Colon (tissue), 2 donors: ENCODE measurements at regions not wholly inside any gene's neighbourhood (a gene's known extent, or its start where the extent isn't known, plus 50 kb on each side); places are given as distances from the start of the nearest gene placed in this dataset.
"Not testable (repeated sequence)": the region's sequence is repeated elsewhere in the genome, so short reads cannot be mapped to it uniquely, and the experiment has no call there.

Experiments used
- FAIRE-seq: peaks from 2 replicates; lab custom pipeline; 2012; peaks lifted over from hg19 to GRCh38; lab: Jason Lieb, UNC
- donor health status: control.
- donor health status: control.

DNA sequence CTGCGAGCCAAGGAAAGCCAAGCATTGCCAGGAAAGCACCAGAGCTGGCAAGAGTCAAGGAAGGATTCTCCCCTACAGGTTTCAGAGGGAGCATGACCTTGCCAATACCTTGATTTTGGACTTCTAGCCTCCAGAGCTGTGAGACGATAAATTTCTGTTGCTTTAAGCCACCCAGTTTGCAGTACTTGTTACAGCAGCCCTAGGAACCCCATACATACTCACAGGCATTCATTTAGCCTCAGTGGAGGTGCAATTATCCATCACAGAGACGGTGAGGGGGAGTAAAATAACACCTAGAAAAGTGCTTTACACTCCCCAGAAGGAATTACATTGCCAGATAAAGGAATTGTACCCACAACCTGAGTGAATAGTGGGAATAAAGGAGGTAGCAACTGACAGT, 167.4 kb upstream of the NFIA start:
- no peak for FAIRE-seq

DNA sequence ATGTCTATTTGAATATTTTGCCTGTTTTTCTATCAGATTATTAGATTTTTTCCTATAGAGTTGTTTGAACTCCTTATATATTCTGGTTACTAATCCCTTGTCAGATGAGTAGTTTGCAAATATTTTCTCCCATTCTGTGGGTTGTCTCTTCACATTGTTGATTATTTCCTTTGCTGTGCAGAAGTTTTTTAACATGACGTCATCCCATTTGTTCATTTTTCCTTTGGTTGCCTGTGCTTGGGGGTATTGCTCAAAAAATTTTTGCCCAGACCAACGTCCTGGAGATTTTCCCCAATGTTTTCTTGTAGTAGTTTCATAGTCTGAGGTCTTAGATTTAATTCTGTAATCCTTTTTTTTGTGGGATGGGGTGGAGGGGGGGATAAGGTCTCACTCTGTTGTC, 168.7 kb upstream of the NFIA start:
- not testable (repeated sequence) for FAIRE-seq

DNA sequence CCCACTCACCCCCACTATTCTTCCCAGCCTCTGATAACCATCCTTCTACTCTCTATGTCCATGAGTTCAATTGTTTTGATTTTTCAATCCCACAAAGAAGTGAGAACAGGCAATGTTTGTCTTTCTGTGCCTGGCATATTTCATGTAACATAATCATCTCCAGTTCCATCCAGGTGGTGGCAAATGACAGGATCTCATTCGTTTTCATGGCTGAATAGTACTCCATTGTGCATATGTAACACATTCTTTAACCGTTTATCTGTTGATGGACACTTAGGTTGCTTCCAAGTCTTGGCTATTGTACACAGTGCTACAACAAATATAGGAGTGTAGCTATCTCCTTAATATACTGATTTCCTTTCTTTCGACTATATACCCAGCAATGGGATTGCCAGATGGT, 169.3 kb upstream of the NFIA start:
- no peak for FAIRE-seq

DNA sequence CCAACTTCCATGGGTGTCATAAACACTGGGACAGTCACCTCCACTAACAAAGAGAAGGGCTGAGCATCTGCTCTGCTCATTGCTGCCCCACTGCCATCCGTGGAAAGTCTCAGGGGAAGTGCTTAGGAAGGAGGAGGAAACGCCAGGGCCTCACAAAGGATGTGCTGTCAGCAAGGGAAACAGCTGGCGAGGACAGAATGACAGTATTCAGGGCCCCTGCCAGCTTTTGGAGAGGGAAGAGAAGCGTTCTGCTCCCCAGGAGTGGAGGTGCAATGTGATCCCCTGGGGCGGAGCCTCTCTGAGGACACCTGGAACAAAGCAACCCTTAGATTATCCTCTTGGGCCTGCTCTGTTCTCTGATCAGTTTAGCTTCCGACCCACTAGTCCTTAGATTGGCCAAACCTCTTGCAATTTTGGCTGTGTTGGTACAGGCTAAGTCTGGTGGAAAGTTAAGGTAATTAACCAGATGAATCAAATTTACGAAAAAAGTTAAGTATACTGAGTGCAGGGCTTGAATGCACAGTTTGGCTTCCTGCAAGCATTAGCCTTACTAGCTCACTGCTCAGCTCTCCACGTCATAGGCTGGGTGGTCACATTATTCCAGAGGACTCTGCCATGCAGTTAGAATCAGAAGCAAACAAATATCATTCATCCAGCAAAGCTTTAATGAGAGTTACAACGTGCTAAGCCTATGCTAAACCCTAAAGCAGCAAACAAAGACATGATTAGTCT, 170.2 kb upstream of the NFIA start:
- FAIRE-seq = no peak

- FAIRE-seq = no peak
Observed at GRCh38 chr1:60908159-60908558, 174.2 kb upstream of the NFIA start.

GRCh38 chr1:60906526-60906925, 175.8 kb upstream of the NFIA start:
- FAIRE-seq = no peak

DNA sequence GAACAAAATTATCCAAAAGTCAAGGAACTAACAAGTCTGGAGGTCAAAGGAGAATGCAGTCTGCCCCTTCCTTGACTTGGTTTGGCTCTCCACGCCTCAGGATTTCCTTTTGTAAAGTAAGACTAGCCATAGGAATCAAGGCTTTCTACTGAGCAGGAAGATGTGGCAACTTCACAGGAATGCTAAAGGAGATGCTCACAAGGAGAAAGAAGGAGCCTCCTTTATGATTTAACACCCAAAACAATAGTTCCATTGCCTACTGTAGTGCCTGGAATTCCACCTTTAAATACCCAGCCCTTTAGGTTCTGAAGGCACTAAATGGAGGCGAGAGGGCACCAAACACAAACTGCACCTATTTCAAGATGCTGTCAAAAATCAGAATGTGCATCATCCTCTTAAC, 176.3 kb upstream of the NFIA start:
- FAIRE-seq = no peak

DNA sequence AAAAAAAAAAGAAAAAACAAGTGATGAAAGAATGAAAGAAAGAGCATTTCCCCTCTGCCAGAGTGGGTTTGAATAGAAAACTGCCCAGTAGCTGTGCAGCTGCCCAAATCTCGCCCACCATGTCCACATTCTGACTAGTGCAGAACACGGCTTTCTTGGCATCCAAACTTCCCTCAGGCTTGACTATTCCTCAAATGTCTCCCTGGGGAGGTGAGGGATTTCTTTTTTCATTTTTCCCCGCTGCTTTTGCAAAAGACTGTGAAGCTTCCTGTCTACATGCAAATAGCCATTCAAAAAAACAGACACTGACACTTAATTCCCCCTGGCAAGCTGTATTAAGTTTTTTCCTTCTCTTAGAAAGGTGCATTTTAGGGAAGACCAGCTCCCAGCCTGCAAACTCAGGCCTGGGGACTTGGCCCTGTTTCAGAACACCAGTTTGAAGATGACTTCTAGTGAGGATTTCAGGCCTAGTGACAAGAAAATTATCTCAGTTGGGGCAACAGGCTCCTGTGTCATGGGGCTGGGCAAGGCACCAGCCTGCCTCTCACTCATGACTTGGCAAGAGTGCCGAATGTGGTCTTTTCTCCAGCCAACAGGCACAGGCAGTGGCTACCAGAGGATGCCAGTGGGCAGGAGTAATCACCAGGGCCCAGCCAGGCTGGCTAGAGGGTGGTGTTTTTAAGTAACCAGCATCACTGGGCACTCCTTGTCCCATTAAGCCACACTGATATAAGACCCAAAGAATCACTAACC, 178.1 kb upstream of the NFIA start:
- FAIRE-seq = no peak

GRCh38 chr1:60903591-60903990, 178.8 kb upstream of the NFIA start:
- no peak for FAIRE-seq

DNA sequence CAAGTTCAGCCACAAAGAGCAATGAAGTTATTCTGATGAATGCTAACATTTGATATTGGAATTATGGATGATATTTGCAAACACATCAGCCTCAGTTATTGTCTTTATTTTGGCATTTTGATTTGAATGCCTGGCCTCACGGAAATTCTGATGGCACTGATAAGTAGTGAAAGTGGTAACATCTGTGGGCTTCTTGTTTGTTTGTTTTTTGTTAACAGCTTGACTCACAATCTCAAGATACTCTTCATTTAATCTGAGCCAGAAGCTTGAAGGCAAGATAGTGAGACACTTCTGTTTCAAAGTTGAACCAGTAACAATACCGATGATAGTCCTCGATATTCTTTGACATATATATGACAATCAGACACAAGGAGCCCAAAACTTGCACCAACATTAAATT, 182.9 kb upstream of the NFIA start:
- no peak for FAIRE-seq

DNA sequence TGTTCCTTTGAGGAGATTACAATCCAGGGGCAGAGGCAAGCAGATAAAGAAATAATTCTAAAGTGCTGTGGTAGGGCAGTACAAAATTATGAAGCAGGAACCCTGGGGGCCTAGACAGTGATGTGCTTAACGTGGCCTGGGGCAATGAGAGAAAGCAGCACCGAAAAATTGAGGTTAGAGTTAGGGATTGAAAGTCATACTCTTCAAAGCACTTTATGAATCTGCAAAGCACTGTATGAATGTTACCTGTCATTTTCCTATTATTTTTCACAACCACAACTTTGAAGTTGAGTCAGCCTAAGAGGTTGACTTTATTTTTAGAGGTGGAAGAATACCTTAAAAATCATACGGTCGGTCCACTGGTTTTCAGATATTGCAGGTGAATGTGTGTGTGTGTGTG, 183.4 kb upstream of the NFIA start:
- FAIRE-seq = no peak

GRCh38 chr1:60898413-60898812, 183.9 kb upstream of the NFIA start:
- FAIRE-seq = no peak

- no peak for FAIRE-seq
Observed at GRCh38 chr1:60896701-60897363, 185.5 kb upstream of the NFIA start.

DNA sequence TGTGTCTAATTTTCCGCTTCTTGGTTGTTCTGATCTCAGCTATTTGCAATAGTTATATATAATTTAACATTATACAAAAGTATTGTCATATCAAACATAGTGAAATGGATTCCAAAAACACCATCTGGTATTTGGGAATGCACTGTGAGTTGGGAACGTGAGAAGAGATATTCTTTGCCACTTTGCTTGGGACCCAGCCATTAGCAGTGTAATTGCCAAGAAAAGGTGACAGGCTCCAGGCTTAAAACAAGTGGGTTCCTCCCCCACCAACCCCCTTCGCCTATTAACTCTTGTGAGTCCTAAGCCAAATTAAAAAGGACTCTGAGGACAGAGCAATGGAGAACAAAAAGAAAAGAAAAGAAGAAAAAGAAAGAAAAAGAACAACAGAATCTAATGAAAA, 186.7 kb upstream of the NFIA start:
- FAIRE-seq = no peak

- no peak for FAIRE-seq
Observed at GRCh38 chr1:60895252-60895651, 187.1 kb upstream of the NFIA start.

DNA sequence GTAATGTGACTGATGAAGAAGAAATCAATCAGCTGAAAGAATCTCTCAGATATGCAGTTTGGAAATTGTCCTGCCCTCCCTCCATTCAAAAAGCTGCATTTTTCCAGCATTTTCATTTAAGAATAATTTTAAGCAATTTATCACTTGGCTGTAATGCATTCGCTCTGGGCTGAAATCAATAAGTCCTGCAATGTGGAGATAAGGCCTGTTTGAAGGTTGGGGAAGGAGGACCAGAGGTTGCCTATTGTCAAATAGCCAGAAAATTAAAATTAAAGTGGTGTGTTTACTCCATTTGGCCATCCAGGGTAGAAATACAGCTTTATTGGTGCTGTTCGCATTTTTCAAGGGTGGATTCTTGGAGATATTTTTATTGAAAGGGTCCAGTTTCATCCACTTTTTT, 187.6 kb upstream of the NFIA start:
- FAIRE-seq = no peak

DNA sequence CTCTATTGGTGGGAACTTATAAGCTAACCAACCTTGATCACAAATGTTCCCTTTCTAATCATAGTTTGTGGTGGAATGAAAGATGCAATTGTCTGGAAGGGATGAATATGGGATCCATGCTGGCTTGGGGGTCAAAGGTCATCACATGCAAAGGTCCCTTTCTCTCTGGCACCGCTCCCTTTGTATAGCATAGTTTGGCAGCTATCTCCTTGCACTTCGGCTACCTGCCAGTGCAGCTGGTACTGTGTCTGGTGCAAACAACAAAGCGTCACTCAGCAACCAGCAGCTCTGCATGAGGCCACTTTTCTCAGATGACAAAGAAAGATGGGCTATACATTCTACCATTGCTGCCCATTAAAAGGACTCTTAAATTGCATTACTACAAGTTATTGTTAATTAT, 188.2 kb upstream of the NFIA start:
- FAIRE-seq = no peak

DNA sequence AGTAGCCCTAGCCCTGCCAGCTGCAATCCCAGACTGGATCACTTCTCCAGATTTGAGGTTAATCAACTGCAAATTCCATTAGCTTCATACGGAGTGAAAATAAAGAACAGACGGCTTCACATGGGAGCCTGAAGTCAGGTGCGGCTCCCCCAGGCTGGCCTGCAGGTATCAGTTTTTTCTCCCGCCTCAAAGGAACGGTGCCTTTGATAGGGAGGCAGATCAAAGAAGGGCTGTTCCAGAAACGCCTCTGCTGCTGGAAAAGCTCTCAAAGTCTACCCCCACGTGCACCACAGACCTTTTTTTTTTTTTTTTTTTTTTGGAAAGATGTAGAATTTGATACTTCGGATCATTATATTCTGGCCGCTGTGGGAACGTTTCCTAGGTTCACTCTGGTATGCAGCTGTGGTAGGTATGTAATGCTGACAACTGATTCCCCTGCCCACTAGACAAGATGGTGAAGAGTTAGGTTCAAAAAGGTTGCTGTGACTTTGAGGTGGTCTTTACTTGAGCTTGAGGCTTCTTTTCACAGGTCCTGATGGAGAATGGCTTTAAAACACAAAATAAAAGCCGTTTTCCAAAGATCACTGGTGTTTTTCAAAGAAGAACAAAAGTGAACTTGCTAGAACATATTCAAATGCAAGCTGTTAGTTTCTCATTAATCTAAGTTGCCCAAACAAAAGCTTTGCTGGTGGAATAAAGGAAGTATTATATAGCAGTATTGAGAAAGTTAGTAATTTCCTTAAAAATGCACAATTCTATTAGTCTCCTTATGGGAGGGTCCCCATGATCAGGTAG, 189.0 kb upstream of the NFIA start:
- no peak for FAIRE-seq

GRCh38 chr1:60891765-60892164, 190.6 kb upstream of the NFIA start:
- no peak for FAIRE-seq

DNA sequence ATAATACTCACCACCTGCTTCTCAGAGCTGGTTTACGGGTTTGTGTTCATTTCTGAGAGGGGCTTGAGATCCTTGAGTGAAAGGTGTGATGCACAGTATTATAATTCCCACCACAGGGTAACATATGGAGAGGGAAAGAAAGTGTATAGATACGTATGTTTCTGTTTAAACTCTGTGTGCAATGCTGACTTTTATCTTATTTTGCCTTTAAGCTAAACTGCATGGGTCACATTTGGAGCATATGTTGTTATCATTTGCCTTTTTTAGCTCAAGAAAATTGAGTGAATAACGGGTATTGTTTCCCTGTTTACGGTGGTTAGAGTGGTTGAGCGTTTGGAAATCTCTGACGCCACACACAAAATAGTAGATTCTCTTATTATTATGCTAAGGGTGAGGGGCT, 191.1 kb upstream of the NFIA start:
- no peak for FAIRE-seq

DNA sequence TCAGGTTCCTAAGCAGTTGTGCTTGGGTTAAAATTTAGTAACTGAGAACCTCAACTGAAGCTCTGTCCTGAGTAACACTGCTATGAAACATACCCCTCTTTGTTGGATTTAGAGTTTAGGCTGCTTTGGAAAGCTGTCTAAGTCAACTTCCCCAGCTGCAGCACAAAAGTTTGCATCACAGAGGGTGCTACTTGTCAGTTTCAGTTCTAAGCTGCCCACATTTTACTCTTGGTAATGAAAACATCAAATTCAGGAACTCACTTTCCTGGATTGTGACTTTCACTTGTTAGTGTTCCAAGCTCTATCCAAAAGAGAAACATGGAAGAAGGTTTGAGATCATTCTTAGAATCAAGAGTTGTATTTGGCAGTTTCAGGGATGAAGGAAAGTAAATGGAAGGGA, 191.7 kb upstream of the NFIA start:
- FAIRE-seq = no peak

GRCh38 chr1:60889709-60890108, 192.7 kb upstream of the NFIA start:
- no peak for FAIRE-seq

- no peak for FAIRE-seq
Observed at GRCh38 chr1:60888126-60888525, 194.2 kb upstream of the NFIA start.
